Stimulated activated memory B cell treated with anti-CD40 and anti-IgM and Interleukin-4, amounts not matched to agents 10 μg/mL and 1 μg/mL and 100 μg/mL, for 72 hours (primary cell): ENCODE measurements at regions not wholly inside any gene's neighbourhood (a gene's known extent, or its start where the extent isn't known, plus 50 kb on each side); places are given as distances from the start of the nearest gene placed in this dataset.

ENCODE experiments used
- ATAC-seq: fragments of 150-1000 bp; cut with Tn5 transposase; 2 replicates; pipeline ENCODE4 v1.10.0; 2021
- H3K27ac Mint-ChIP-seq: one replicate; pipeline ENCODE4 v1.8.0; 2022; ENCODE audit warnings: mild to moderate bottlenecking, mixed read lengths
- H3K27me3 Mint-ChIP-seq: one replicate; pipeline ENCODE4 v1.8.0; 2022; ENCODE audit warnings: mixed read lengths
- H3K36me3 Mint-ChIP-seq: one replicate; pipeline ENCODE4 v1.8.0; 2022; ENCODE audit warnings: mixed read lengths
- H3K4me1 Mint-ChIP-seq: one replicate; pipeline ENCODE4 v1.8.0; 2022; ENCODE audit warnings: mixed read lengths
- H3K4me3 Mint-ChIP-seq: one replicate; pipeline ENCODE4 v1.8.0; 2022; ENCODE audit warnings: mild to moderate bottlenecking, moderate library complexity, mixed read lengths
- H3K9me3 Mint-ChIP-seq: one replicate; pipeline ENCODE4 v1.8.0; 2022; ENCODE audit warnings: mixed read lengths

DNA sequence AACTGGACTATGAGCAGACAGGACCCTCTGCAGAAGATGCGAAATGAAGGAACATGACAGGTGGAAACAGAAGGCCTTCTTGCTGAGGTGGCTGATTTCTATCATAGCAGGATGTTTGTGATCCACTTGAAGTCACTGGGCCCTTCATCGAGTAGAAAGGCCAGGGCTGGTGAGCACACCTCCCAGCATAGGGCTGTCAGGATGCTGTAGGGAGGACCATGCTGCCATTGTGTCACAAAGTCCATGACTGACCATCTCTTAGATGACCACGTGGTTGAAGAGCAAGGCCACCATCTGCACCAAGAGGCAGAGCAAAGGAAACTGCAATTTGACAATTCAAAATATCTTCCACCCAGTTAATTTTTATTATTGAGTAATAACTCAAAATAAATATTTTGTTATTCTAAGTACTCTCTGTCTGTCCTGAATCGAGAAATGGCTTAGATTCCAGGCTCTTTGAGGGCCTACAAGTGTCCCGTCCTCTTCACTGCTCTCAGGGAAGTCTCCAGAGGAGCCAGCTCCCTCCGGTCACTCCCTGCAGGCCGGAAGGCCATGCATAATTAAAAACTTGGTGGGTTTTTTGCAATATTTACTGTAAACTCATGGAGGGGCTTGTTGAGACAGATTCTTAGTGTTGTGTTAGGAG lies 249.3 kb upstream of the ZMIZ1 start:
- Mint-ChIP-seq H3K4me3 (no peak overlapping the region), H3K4me1 (no peaks in the 10 kb centered on the region), H3K9me3 (no peaks in the 10 kb centered on the region), H3K27ac (no peak overlapping the region), H3K36me3 (no peaks in the 10 kb centered on the region), H3K27me3 (no peaks in the 10 kb centered on the region)
- ATAC-seq, result no peak

DNA sequence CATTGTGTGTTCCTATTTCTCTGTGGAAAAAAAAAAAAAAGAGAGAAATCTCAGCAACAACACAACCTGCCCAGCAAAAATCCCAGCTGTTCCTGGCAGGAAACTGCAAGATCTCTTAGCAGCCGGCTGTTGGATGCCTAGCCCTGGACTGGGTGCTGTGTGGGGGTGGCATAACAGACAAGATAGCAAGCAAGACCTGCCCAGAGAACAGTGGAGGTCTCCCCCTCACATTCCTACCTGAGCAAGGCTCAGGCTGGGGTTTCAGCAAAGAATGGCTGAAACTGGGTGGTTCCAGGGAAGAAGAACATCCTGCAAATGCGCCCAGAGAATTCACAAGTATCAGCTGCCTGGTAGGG lies 248.8 kb upstream of the ZMIZ1 start:
- H3K27ac Mint-ChIP-seq, result no peak overlapping the region
- H3K9me3 Mint-ChIP-seq, result no peaks in the 10 kb centered on the region
- no peaks in the 10 kb centered on the region for H3K4me1 Mint-ChIP-seq
- H3K4me3 Mint-ChIP-seq, result no peak overlapping the region
- no peaks in the 10 kb centered on the region for H3K27me3 Mint-ChIP-seq
- no peaks in the 10 kb centered on the region for H3K36me3 Mint-ChIP-seq
- no peak for ATAC-seq

DNA sequence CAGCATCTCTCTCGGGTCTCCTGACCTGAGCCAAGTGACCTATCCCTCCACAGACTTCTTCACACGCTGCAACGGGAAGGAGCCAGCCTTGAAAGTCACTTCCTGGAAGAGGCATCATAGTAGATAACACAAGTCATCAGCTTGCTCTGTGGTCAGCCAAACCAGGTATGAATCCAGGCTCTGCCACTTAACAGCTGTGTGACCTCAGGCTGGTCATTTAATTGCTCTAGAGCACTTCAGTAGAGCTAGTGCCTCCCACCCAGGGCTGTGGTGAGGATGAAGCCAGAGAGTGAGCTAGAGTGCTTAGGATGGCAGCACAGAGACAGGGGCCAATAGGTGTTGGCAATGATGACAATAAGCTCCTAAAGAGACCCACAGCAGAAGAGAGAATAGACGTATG lies 247.7 kb upstream of the ZMIZ1 start:
- H3K9me3 Mint-ChIP-seq, result no peaks in the 10 kb centered on the region
- no peak overlapping the region for H3K4me3 Mint-ChIP-seq
- no peaks in the 10 kb centered on the region for H3K27me3 Mint-ChIP-seq
- no peak for ATAC-seq
- no peaks in the 10 kb centered on the region for H3K36me3 Mint-ChIP-seq
- no peak overlapping the region for H3K27ac Mint-ChIP-seq
- no peaks in the 10 kb centered on the region for H3K4me1 Mint-ChIP-seq

DNA sequence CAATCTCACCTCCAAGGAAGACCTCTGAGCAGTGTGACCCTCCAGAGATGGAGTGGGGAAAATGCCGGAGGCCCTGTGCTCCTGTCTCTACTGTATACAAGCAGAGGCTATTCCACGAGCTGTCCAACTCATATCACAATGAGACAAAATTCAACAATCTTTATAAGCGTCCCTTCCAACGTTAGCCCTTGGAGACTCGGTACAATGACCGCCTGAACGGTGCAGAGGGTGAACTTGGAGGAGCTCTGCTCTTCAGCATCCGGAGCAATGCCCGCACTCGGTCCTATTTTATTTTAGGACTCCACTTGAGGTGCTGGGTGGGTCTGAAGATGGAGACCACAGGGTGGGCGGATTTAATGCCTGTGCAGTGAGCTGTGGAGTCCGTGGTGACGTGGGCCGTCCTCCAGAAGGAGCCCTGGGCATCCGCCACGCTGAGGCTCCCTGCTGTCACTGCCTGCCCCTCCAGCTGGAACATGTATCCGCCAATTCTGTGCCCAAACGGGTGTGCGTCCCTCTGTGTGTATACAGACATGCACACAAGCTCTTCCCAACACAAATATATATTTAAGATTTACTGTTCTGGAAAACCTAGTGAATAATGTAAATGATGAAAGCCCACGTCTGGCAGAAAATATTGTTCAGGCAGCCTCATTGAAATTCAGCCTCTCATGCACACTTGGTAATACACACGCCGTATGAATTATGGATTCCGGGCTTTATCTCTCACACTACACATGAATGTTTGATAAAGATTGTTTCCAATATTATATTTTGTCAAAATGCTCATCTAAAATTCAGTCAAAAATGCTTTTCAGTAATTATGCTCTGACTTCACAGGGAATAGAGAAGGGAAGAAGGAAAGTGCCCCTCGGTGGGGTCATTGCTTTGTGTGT lies 239.9 kb upstream of the ZMIZ1 start:
- Mint-ChIP-seq H3K4me3 (no peak overlapping the region), H3K36me3 (no peaks in the 10 kb centered on the region), H3K9me3 (no peaks in the 10 kb centered on the region), H3K4me1 (no peaks in the 10 kb centered on the region), H3K27ac (no peak overlapping the region), H3K27me3 (peaks cover 43% of the 10 kb centered on the region)
- ATAC-seq, result no peak

DNA sequence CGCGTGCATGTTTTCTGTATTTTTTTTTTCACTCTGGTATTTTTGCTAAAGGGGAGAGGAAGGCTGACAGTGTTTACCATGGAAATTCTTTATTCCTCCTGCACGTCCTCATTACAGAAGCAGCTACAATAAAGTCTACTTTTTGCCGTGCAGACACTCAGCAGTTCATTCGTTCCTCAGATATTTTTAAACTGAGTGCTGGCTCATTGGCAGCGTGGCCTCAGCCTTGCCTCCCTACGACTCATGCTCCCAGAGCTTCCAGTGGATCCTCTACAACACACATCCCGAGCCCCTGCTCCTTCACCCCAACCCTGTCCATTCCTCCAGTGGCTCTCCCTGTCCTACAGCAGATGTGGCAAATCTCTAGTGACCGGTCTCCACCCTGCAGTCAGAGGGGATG lies 239.2 kb upstream of the ZMIZ1 start:
- no peaks in the 10 kb centered on the region for H3K9me3 Mint-ChIP-seq
- no peak for ATAC-seq
- H3K4me3 Mint-ChIP-seq, result no peak overlapping the region
- H3K4me1 Mint-ChIP-seq, result no peaks in the 10 kb centered on the region
- no peaks in the 10 kb centered on the region for H3K36me3 Mint-ChIP-seq
- peaks cover 46% of the 10 kb centered on the region for H3K27me3 Mint-ChIP-seq
- no peak overlapping the region for H3K27ac Mint-ChIP-seq

DNA sequence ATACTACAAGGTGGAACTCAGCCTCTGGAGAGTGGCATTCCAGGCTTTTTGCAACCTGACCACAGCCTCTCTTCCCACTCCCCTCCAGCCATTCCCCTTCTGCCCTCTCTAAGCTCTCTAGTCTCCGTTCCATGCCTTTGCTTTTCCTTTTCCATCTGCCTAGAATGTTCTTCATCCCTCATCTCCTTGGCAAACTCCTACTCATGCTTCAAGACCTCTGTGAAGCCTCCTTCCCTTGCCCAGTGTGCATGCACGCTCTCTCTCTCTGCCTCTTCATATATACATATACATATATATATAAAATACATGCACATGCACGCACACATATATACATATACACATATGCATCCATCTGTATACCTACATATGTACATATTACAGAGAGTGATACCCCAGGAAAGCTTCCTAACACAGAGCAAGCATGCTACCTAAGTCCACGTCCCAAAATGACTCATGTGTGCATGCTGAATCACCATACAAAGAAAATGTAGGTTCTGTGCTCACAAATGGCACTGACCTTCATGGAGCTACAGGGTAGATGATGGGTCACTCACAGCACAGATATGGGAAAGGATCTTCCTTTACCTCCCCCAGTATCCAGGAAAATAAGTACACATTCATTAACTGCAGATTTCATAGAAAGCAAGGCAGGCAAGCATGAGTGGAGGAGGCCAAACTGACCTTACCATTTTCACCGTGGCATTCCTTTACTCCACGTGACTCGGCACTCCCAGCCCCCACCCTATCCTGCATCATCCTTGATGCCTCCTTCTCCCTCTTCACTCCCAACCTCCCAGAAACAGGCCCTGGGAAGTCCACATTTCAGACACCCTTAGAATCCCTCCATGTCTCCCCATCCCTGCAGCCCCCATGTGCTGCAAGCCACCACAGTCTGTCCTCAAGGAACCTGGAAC lies 238.4 kb upstream of the ZMIZ1 start:
- no peaks in the 10 kb centered on the region for H3K4me1 Mint-ChIP-seq
- peaks cover 53% of the 10 kb centered on the region for H3K27me3 Mint-ChIP-seq
- H3K27ac Mint-ChIP-seq, result no peak overlapping the region

DNA sequence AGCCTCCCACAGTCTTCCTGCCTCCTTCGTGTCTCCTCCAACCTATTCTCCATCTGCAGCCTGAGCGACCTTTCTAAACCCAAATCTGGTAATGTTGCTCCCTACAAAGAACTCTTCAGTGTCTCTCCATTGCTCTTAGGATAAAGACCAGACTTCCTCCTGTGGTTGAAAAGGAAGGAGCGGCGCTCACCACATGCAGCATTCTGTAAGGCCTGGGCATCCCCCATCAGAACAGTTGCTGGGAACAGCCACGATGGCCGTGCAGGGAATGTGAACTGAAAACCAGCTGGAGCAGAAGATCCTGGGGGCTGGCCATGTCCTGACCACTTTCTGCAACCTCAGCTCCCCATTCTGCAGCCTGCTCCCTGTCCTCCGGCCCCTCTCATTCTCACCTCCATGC lies 237.8 kb upstream of the ZMIZ1 start:
- Mint-ChIP-seq H3K27ac (no peak overlapping the region), H3K27me3 (peaks cover 60% of the 10 kb centered on the region), H3K9me3 (no peaks in the 10 kb centered on the region), H3K4me3 (no peak overlapping the region), H3K4me1 (no peaks in the 10 kb centered on the region), H3K36me3 (no peaks in the 10 kb centered on the region)
- no peak for ATAC-seq

More for the DNA sequence above, 238.4 kb upstream of the ZMIZ1 start:
- Mint-ChIP-seq H3K4me3 (no peak overlapping the region), H3K36me3 (no peaks in the 10 kb centered on the region), H3K9me3 (no peaks in the 10 kb centered on the region)
- ATAC-seq, result no peak

DNA sequence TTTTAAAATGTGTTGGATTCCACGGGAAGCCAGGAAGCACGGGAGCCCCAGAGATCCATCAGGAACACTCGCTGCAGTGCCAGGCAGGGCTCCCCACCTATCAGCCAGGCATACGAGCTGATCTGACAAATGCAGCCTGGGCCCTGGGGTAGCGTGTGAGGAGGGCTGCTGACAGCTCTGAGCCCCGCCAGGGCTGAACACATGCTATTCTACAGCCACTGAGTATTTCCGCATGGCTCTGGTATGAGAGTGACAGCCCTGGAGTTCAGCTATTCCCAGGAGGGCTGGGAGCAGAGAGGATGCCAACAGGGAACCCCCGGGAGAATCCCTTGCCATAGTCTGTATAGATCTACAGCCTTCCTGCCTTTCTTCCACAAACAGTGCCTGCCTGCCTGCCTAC lies 237.3 kb upstream of the ZMIZ1 start:
- Mint-ChIP-seq H3K27ac (no peak overlapping the region), H3K36me3 (no peaks in the 10 kb centered on the region), H3K27me3 (peaks cover 63% of the 10 kb centered on the region), H3K4me1 (no peaks in the 10 kb centered on the region), H3K9me3 (no peaks in the 10 kb centered on the region), H3K4me3 (no peak overlapping the region)
- no peak for ATAC-seq

DNA sequence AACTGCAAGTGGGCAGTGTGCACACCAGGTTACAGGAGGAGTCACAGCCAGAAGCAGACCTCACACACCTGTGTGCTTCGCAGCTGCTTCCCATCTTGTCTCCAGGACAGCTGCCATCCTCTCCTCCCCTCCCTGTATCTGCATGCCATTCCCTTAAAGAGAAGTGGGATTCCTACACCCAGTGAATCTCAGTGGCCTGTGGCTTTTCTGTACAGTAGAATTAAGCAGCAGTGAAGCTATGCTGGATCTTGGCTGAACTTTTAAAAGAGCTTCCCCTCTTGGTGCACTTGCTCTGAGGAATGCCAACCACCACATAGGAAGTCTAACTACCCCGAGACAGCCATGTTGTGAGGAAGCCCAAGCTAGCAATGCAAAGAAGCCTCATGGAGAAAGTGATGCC lies 236.5 kb upstream of the ZMIZ1 start:
- Mint-ChIP-seq H3K27ac (no peak overlapping the region), H3K4me1 (no peaks in the 10 kb centered on the region), H3K27me3 (peaks cover 60% of the 10 kb centered on the region), H3K9me3 (no peaks in the 10 kb centered on the region), H3K4me3 (no peak overlapping the region), H3K36me3 (no peaks in the 10 kb centered on the region)
- ATAC-seq, result no peak

DNA sequence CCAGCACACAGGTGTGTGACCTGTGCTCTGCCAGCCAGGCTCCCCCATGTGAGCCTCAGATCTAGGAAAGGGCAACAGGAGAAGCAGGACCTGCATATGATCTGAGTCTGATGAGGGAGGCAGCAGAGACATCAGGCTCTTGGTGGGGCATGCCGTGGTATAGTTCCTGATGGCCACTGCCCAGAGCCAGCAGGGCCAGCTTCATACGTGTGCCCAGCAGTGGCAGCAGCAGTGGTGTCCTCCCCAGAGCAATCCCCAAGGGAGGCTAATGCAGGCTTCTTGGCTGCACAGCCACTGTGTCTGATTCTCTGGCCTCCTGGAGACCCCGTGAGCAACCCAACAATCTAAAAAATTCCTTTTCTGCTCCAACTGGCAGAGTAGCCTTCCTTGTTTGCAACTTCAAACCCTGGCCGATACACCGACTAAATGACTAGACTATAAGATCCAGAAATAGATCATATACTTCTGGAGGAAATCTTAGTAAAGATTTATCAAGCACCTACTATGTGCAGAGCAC lies 230.6 kb upstream of the ZMIZ1 start:
- H3K27me3 Mint-ChIP-seq, result peaks cover 39% of the 10 kb centered on the region
- H3K4me3 Mint-ChIP-seq, result no peak overlapping the region
- ATAC-seq, result no peak
- H3K4me1 Mint-ChIP-seq, result no peaks in the 10 kb centered on the region
- H3K36me3 Mint-ChIP-seq, result no peaks in the 10 kb centered on the region
- no peak overlapping the region for H3K27ac Mint-ChIP-seq
- H3K9me3 Mint-ChIP-seq, result peaks cover 3% of the 10 kb centered on the region

DNA sequence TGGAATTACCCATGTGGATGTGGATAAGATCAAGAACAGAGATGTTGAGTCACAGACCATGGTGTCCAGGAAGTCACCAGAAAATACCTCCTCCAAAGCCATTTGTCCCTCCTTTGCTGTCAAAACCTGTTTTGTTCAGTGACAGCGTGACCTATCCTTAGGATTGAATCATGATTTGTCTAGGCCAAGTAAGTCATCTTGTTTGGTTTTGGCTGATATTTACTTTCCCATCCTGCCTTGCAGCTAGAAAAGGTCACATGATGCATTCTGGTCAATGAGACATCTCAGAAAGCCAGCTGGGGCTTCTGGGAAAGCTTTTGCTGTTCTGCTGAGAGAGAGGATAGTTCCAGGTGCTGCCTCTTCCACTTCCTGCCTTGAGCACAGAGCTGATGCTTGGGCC lies 225.3 kb upstream of the ZMIZ1 start:
- Mint-ChIP-seq H3K4me1 (no peaks in the 10 kb centered on the region), H3K27ac (no peak overlapping the region), H3K36me3 (no peaks in the 10 kb centered on the region), H3K9me3 (peaks cover 3% of the 10 kb centered on the region), H3K27me3 (peaks cover 18% of the 10 kb centered on the region), H3K4me3 (no peak overlapping the region)
- no peak for ATAC-seq

DNA sequence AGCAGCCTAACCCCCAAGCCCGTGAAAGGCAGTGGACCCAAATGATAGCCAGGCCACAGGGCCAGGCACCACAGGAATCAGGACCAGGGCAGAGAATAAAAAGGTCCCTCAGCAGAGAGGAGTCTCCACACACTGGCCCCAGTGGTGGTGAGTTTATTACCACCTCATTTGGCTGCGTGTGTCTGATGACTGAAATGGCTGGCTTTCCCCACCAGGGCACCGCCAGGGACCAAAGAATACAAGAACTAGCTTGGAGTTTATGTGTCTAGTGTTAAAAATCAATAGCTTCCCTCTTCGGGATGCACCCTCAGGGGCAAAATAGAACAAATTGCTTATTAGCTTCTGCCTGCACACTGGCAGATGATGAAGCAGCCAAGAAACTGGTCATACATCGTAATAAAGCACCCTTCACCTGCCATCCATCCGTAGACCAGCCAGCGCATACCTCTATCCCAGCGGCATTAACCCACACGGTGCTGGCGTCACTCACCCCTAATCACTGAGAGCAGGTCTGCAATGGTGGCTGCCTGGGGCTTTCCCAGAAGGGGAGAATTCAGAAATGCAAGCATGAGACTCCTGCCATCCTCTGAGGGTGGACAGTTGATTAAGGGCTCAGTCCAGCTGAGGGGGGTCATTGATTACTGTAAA lies 223.7 kb upstream of the ZMIZ1 start:
- no peak overlapping the region for H3K4me3 Mint-ChIP-seq
- peaks cover 3% of the 10 kb centered on the region for H3K9me3 Mint-ChIP-seq
- no peak overlapping the region for H3K27ac Mint-ChIP-seq
- H3K27me3 Mint-ChIP-seq, result peaks cover 25% of the 10 kb centered on the region
- no peak for ATAC-seq
- no peaks in the 10 kb centered on the region for H3K4me1 Mint-ChIP-seq
- no peaks in the 10 kb centered on the region for H3K36me3 Mint-ChIP-seq

DNA sequence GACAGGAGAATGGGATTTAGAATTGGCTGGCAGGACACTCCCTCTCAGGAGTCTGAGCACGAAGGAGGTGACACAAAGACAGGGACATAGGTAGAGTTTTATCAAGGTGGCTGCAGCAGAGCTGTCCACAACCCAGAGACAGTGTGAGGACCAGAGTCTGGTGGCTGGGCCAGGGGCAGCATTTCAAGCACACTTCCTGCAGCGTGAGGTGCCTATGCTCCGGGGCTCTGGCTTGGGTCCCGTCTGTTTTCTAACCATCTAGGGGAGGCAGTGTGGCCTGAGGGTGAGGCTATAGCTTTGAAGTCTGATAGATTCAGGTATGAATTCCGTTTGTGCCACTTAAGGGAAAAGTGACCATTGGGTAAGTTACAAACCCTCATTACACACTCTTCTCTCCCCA lies 222.7 kb upstream of the ZMIZ1 start:
- no peak for ATAC-seq
- Mint-ChIP-seq H3K36me3 (no peaks in the 10 kb centered on the region), H3K27me3 (peaks cover 24% of the 10 kb centered on the region), H3K4me3 (no peak overlapping the region), H3K4me1 (no peaks in the 10 kb centered on the region), H3K27ac (no peak overlapping the region), H3K9me3 (peaks cover 3% of the 10 kb centered on the region)

DNA sequence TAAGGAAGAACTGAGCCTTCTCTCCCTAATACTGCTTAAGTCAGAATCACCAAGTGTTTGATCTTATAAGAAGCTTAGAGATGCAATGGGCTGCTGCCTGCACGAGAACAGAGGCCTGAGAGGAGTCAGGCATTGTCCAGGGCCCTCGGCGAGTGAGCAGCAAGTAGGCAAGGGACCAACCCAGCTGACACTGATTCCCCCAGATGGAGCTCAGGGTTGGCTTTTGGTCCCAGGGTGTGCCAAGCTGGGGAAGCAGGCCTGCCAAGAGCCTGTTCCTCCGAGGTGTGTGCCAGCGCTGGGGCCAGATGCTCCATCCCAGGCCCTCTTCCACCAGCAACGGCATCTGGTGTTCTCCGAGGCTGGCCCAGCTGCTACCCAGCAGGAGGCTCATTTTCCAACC lies 222.0 kb upstream of the ZMIZ1 start:
- ATAC-seq, result no peak
- H3K36me3 Mint-ChIP-seq, result no peaks in the 10 kb centered on the region
- H3K27me3 Mint-ChIP-seq, result peaks cover 17% of the 10 kb centered on the region
- H3K4me1 Mint-ChIP-seq, result no peaks in the 10 kb centered on the region
- peaks cover 3% of the 10 kb centered on the region for H3K9me3 Mint-ChIP-seq
- no peak overlapping the region for H3K27ac Mint-ChIP-seq
- no peak overlapping the region for H3K4me3 Mint-ChIP-seq

DNA sequence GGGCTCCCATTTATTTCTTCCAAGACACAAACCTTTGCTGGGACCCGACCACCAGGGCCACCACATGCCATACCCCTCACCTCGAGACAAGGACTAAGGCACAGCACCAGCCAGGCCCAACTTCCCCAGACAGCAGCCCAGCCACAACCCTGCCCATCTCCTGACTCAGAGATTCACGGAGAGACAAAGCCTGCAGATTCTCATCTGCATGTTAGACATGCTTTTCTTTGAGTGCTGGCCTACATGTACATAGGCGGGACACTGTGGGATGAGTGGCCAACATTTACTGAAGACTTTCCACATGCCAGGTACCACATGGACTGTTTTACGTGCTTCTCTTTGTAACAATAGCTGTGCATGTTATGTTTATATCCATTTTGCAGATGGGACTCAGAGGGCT lies 221.3 kb upstream of the ZMIZ1 start:
- no peak for ATAC-seq
- H3K36me3 Mint-ChIP-seq, result no peaks in the 10 kb centered on the region
- peaks cover 10% of the 10 kb centered on the region for H3K27me3 Mint-ChIP-seq
- peaks cover 3% of the 10 kb centered on the region for H3K9me3 Mint-ChIP-seq
- H3K4me3 Mint-ChIP-seq, result no peak overlapping the region
- H3K4me1 Mint-ChIP-seq, result no peaks in the 10 kb centered on the region
- no peak overlapping the region for H3K27ac Mint-ChIP-seq
